Neuronal stem cell (in vitro differentiated cells): ENCODE measurements at regions not wholly inside any gene's neighbourhood (a gene's known extent, or its start where the extent isn't known, plus 50 kb on each side); places are given as distances from the start of the nearest gene placed in this dataset.

Experiments
- DNase-seq: peaks from one replicate; pipeline ENCODE4 v3.0.0-alpha.2; 2013; ENCODE audit warnings: low spot score
- H2AFZ ChIP-seq: one replicate; pipeline ENCODE4 v1.6.1; 2013; ENCODE audit warnings: mild to moderate bottlenecking, low read length, inconsistent platforms
- H2AK5ac ChIP-seq: 2 replicates; pipeline ENCODE4 v1.6.1; 2013; ENCODE audit warnings: low read depth, mild to moderate bottlenecking, inconsistent platforms, low read length, moderate library complexity, mixed read lengths
- H2BK120ac ChIP-seq: 2 replicates; pipeline ENCODE4 v1.6.1; 2013; ENCODE audit warnings: low read depth, mild to moderate bottlenecking, inconsistent platforms, low read length, moderate library complexity, mixed read lengths
- H2BK12ac ChIP-seq: one replicate; pipeline ENCODE4 v1.6.1; 2013; ENCODE audit warnings: low read length, inconsistent platforms
- H2BK15ac ChIP-seq: 2 replicates; pipeline ENCODE4 v1.6.1; 2013; ENCODE audit warnings: mild to moderate bottlenecking, low read length, inconsistent platforms, mixed read lengths
- H2BK5ac ChIP-seq: one replicate; pipeline ENCODE4 v1.6.1; 2013; ENCODE audit warnings: inconsistent platforms, mild to moderate bottlenecking, low read length, moderate library complexity
- H3K14ac ChIP-seq: one replicate; pipeline ENCODE4 v1.6.1; 2013; ENCODE audit warnings: low read length, inconsistent platforms
- H3K18ac ChIP-seq: 2 replicates; pipeline ENCODE4 v1.6.1; 2013; ENCODE audit warnings: low read length, inconsistent platforms
- H3K23ac ChIP-seq: 2 replicates; pipeline ENCODE4 v1.6.1; 2013; ENCODE audit warnings: low read depth, mild to moderate bottlenecking, mixed read lengths, low read length, inconsistent platforms; ENCODE audit not compliant: poor library complexity
- H3K27ac ChIP-seq: replicated peaks from 3 replicates; pipeline ENCODE4 v1.5.1; 2013; ENCODE audit warnings: low read length, inconsistent platforms
- H3K27me3 ChIP-seq, 3 experiments: 2 replicates each; pipeline ENCODE4 v1.6.1; 2013; ENCODE audit warnings: low read length in 3 of 3, mild to moderate bottlenecking in 2 of 3, inconsistent platforms in 1 of 3, low read depth in 1 of 3, mixed read lengths in 1 of 3, moderate library complexity in 1 of 3; ENCODE audit not compliant: control insufficient read depth in 3 of 3, insufficient read depth in 3 of 3
- H3K36me3 ChIP-seq, 2 donors: replicated peaks in 1 of 2; 2 replicates each; pipeline ENCODE4 v1.6.1; 2013; ENCODE audit warnings: low read length in 2 of 2; ENCODE audit not compliant: control insufficient read depth in 2 of 2, insufficient read depth in 2 of 2
- H3K4ac ChIP-seq: 2 replicates; pipeline ENCODE4 v1.6.1; 2013; ENCODE audit warnings: inconsistent platforms, mild to moderate bottlenecking, low read length, moderate library complexity
- H3K4me1 ChIP-seq, 2 donors: 1 replicate in 1 of 2; 2 replicates in 1 of 2; pipeline ENCODE4 v1.6.1; 2013; ENCODE audit warnings: low read length in 2 of 2, low read depth in 1 of 2; ENCODE audit not compliant: control insufficient read depth in 2 of 2, insufficient read depth in 1 of 2
- H3K4me2 ChIP-seq: one replicate; pipeline ENCODE4 v1.6.1; 2013; ENCODE audit warnings: mild to moderate bottlenecking, low read length, inconsistent platforms; ENCODE audit not compliant: insufficient read depth, poor library complexity, severe bottlenecking
- H3K4me3 ChIP-seq, 2 donors: 2 replicates each; pipeline ENCODE4 v1.5.1; 2013; ENCODE audit warnings: low read length in 2 of 2, mild to moderate bottlenecking in 2 of 2, inconsistent platforms in 1 of 2, moderate library complexity in 1 of 2
- H3K79me1 ChIP-seq: one replicate; pipeline ENCODE4 v1.6.1; 2013; ENCODE audit warnings: low read depth, mild to moderate bottlenecking, inconsistent platforms, low read length, moderate library complexity
- H3K9ac ChIP-seq: one replicate; pipeline ENCODE4 v1.6.1; 2013; ENCODE audit warnings: mild to moderate bottlenecking, low read depth, low read length, inconsistent platforms; ENCODE audit not compliant: poor library complexity
- H3K9me3 ChIP-seq, 2 donors: replicated peaks in 1 of 2; 2 replicates each; pipeline versions ENCODE3 to v1.6.1; 2013; ENCODE audit warnings: low read length in 2 of 2, mild to moderate bottlenecking in 2 of 2, inconsistent platforms in 1 of 2, low read depth in 1 of 2, mixed read lengths in 1 of 2, moderate library complexity in 1 of 2; ENCODE audit not compliant: control insufficient read depth in 2 of 2, insufficient read depth in 1 of 2
- H4K8ac ChIP-seq: one replicate; pipeline ENCODE4 v1.6.1; 2013; ENCODE audit warnings: low read depth, mild to moderate bottlenecking, inconsistent platforms, low read length, moderate library complexity
- H4K91ac ChIP-seq: one replicate; pipeline ENCODE4 v1.6.1; 2013; ENCODE audit warnings: low read length, low read depth, mild to moderate bottlenecking, inconsistent platforms; ENCODE audit not compliant: poor library complexity
- WGBS, 2 donors: extraction: QIAGEN DNeasy Blood & Tissue Kit; methylation state at CpG; one replicate each; pipeline ENCODE4 v1.1.7; 2013; ENCODE audit warnings: missing lambda C conversion rate in 2 of 2, mixed read lengths in 1 of 2; ENCODE audit not compliant: insufficient read length in 2 of 2, insufficient replicate concordance in 1 of 2; ENCODE audit errors: extremely low coverage in 2 of 2; 5-methylcytosine and 5-hydroxymethylcytosine counted together

GRCh38 chr4:72665171-72665968, 96.3 kb upstream of the ADAMTS3 start:
- no peak overlapping the region for H3K4me3 ChIP-seq
- H3K27me3 ChIP-seq, result no peaks in the 10 kb centered on the region
- WGBS, 2 donors, result no CpG with 5 or more reads among the region's 3 CpGs
- H2BK12ac ChIP-seq, result no peak overlapping the region
- H3K23ac ChIP-seq, result no peak overlapping the region
- no peak overlapping the region for H4K8ac ChIP-seq
- no peak overlapping the region for H3K4me2 ChIP-seq
- peak overlapping the region; percentile 39 for H2AFZ ChIP-seq
- no peak overlapping the region for H2BK5ac ChIP-seq
- no peak overlapping the region for H3K9ac ChIP-seq
- no peaks in the 10 kb centered on the region for H3K79me1 ChIP-seq
- H3K18ac ChIP-seq, result no peak overlapping the region
- no peaks in the 10 kb centered on the region for H3K9me3 ChIP-seq
- H3K36me3 ChIP-seq, result no peaks in the 10 kb centered on the region
- DNase-seq, result no peak
- no peak overlapping the region for H4K91ac ChIP-seq
- peaks cover 12 to 37% of the 10 kb centered on the region in 2 donors for H3K4me1 ChIP-seq
- H3K14ac ChIP-seq, result no peak overlapping the region
- H3K27ac ChIP-seq, result no peak overlapping the region
- H2AK5ac ChIP-seq, result no peak overlapping the region
- H2BK120ac ChIP-seq, result no peak overlapping the region
- no peak overlapping the region for H3K4ac ChIP-seq
- H2BK15ac ChIP-seq, result no peak overlapping the region

GRCh38 chr4:72663828-72664227, 94.8 kb upstream of the ADAMTS3 start:
- Histone ChIP-seq H3K18ac (no peak overlapping the region), H3K9ac (no peak overlapping the region), H2AFZ (peak overlapping the region; percentile 47), H3K23ac (no peak overlapping the region), H3K4me2 (no peak overlapping the region), H3K4me1 (peaks cover 12 to 37% of the 10 kb centered on the region in 2 donors), H2AK5ac (no peak overlapping the region), H4K8ac (no peak overlapping the region), H3K27me3 (no peaks in the 10 kb centered on the region), H3K9me3 (no peaks in the 10 kb centered on the region), H3K14ac (no peak overlapping the region), H3K36me3 (no peaks in the 10 kb centered on the region), H3K4ac (no peak overlapping the region), H2BK120ac (no peak overlapping the region), H4K91ac (no peak overlapping the region), H3K27ac (no peak overlapping the region), H3K4me3 (no peak overlapping the region), H2BK5ac (no peak overlapping the region), H2BK15ac (no peak overlapping the region), H3K79me1 (no peaks in the 10 kb centered on the region), H2BK12ac (no peak overlapping the region)
- peak; percentile 41 for DNase-seq
- no CpG with 5 or more reads among the region's 4 CpGs for WGBS, 2 donors

- H2BK5ac ChIP-seq, result no peak overlapping the region
- no peak overlapping the region for H4K8ac ChIP-seq
- no peaks in the 10 kb centered on the region for H3K9me3 ChIP-seq
- no peaks in the 10 kb centered on the region for H3K79me1 ChIP-seq
- no CpG with 5 or more reads among the region's 1 CpG for WGBS, 2 donors
- H2BK15ac ChIP-seq, result no peak overlapping the region
- no peak overlapping the region for H3K4me2 ChIP-seq
- H2BK120ac ChIP-seq, result no peak overlapping the region
- no peak overlapping the region for H2BK12ac ChIP-seq
- H3K9ac ChIP-seq, result no peak overlapping the region
- H3K4ac ChIP-seq, result no peak overlapping the region
- H3K4me3 ChIP-seq, result no peak overlapping the region
- no peaks in the 10 kb centered on the region for H3K27me3 ChIP-seq
- H3K4me1 ChIP-seq, result peaks cover 9 to 37% of the 10 kb centered on the region in 2 donors
- H3K14ac ChIP-seq, result no peak overlapping the region
- H4K91ac ChIP-seq, result no peak overlapping the region
- DNase-seq, result no peak
- no peak overlapping the region for H3K23ac ChIP-seq
- H3K36me3 ChIP-seq, result no peaks in the 10 kb centered on the region
- no peak overlapping the region for H2AFZ ChIP-seq
- H3K27ac ChIP-seq, result no peak overlapping the region
- H3K18ac ChIP-seq, result no peak overlapping the region
- H2AK5ac ChIP-seq, result no peak overlapping the region
Measured at GRCh38 chr4:72661830-72662229, 92.8 kb upstream of the ADAMTS3 start.

- Histone ChIP-seq H2BK120ac (no peak overlapping the region), H2AK5ac (no peak overlapping the region), H3K23ac (no peak overlapping the region), H3K4me3 (no peak overlapping the region), H3K18ac (no peak overlapping the region), H4K8ac (no peak overlapping the region), H3K36me3 (no peaks in the 10 kb centered on the region), H3K79me1 (no peaks in the 10 kb centered on the region), H2BK15ac (no peak overlapping the region), H3K4ac (no peak overlapping the region), H2BK12ac (no peak overlapping the region), H3K9me3 (peaks cover 2 to 6% of the 10 kb centered on the region in 2 donors), H3K4me2 (no peak overlapping the region), H3K27ac (no peak overlapping the region), H2AFZ (no peak overlapping the region), H3K27me3 (no peaks in the 10 kb centered on the region), H3K4me1 (no peaks in the 10 kb centered on the region), H2BK5ac (no peak overlapping the region), H4K91ac (no peak overlapping the region), H3K14ac (no peak overlapping the region), H3K9ac (no peak overlapping the region)
- no CpG with 5 or more reads among the region's 2 CpGs for WGBS, 2 donors
- no peak for DNase-seq
Measured at GRCh38 chr4:72641611-72642010, 72.6 kb upstream of the ADAMTS3 start.
